GM19351 (cell line): ENCODE measurements at regions not wholly inside any gene's neighbourhood (a gene's known extent, or its start where the extent isn't known, plus 50 kb on each side); places are given as distances from the start of the nearest gene placed in this dataset.
A peak's percentile ranks its signal among the peaks of the same experiment; 100 is the strongest.

Source experiments
- ATAC-seq: cut with Tn5 transposase; IDR thresholded peaks from one replicate; pipeline ENCODE4 v1.9.1; 2021; ENCODE audit warnings: mild to moderate bottlenecking, moderate library complexity; ENCODE audit not compliant: unreplicated experiment

- peak; percentile 26 for ATAC-seq
These were observed 127.0 kb downstream of the CHSY1 start for GRCh38 chr15:101124731-101125451.

- no peak for ATAC-seq
These were observed 128.5 kb downstream of the CHSY1 start for GRCh38 chr15:101123222-101123910.

DNA sequence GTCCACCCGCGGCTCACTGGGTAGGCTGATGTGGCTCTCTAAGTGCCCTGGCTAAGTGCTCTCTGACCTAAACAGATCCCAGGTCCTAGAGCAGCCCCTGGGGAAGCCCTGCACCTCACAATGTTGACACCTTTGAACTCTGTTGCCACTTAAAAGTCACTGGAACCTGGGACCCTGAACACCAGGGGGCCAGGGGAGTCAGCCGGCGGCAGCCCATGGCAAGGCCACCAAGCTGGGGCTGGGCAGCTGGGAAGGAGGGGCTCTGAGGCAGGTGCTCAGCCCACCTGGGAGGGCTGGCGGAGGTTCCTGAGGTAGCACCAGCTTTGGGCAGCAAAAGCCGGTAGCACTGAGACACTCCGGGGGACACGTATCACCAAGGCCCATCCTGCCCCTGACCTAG, 129.0 kb downstream of the CHSY1 start:
- ATAC-seq = no peak

GRCh38 chr15:101122266-101122665, 129.6 kb downstream of the CHSY1 start:
- no peak for ATAC-seq

DNA sequence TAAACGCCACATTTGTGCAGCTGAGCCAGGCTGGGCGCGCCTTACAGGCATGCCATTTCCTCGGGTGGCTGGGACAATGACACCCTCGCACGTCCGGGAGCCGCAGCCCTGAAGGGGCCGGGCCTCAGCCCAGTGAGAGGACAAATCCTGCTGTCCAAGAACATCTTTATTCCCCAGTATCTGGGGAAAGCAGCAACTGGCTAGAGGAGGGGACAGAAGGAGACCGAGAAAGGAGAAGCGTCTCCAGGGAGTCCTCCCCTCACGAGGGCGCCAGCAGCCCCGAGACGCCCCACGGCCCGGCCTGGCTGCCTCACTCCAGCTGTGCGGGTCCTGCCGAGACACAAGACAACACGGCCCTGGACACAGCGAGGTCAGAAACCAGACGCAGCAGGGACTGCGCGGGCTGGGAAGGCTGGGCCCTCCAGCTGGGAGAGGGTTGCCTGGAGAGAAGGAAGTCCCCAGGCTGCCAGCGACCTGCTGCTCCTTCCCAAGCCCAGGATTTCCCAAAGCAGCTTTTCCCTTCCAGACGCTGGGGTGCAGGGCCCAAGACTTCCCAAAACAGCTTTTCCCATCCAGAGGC, 130.2 kb downstream of the CHSY1 start:
- ATAC-seq = peak; percentile 72

DNA sequence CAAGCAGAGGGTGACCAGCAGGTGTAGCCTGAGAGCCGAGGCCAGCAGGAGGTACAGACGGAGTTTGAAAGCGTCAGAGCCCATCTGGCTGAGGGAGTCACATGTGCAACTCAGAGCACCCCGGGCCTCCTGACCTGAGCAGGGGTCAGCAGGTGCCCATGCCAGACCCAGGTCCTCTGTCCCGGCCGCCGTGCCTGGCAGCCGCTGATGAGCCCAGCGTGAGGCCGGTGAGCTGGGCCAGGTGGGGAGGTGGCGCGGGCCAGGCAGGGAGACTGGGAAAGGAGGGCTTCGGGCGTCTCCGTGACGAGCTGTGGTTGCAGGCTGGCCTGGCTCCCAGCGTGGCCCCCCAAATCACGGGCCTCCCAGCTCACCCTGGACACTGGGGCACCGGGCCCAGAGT, 130.9 kb downstream of the CHSY1 start:
- ATAC-seq = no peak

- no peak for ATAC-seq
These were observed 131.4 kb downstream of the CHSY1 start for GRCh38 chr15:101120473-101120872.
